Duodenal mucosa (tissue), 2 donors: ENCODE measurements at regions not wholly inside any gene's neighbourhood (a gene's known extent, or its start where the extent isn't known, plus 50 kb on each side); places are given as distances from the start of the nearest gene placed in this dataset.

Experiments
- H3K27ac ChIP-seq: one replicate; pipeline ENCODE4 v1.7.0; 2013; ENCODE audit warnings: low read depth, low read length
- H3K27me3 ChIP-seq, 2 donors: one replicate each; pipeline ENCODE4 v1.7.0; 2013; ENCODE audit warnings: low read length in 2 of 2, control low read depth in 1 of 2; ENCODE audit not compliant: insufficient read depth in 2 of 2, control insufficient read depth in 1 of 2
- H3K36me3 ChIP-seq, 2 donors: one replicate each; pipeline ENCODE4 v1.7.0; 2013; ENCODE audit warnings: low read length in 2 of 2, control low read depth in 1 of 2; ENCODE audit not compliant: insufficient read depth in 2 of 2, control insufficient read depth in 1 of 2
- H3K4me1 ChIP-seq, 2 donors: one replicate each; pipeline ENCODE4 v1.7.0; 2013; ENCODE audit warnings: low read length in 2 of 2, control low read depth in 1 of 2; ENCODE audit not compliant: insufficient read depth in 2 of 2, control insufficient read depth in 1 of 2
- H3K4me3 ChIP-seq, 2 donors: one replicate each; pipeline ENCODE4 v1.7.0; 2013; ENCODE audit warnings: low read length in 2 of 2, low read depth in 1 of 2
- H3K9ac ChIP-seq, 2 donors: one replicate each; pipeline ENCODE4 v1.7.0; 2013; ENCODE audit warnings: low read length in 2 of 2, low read depth in 1 of 2
- H3K9me3 ChIP-seq, 2 donors: one replicate each; pipeline ENCODE4 v1.7.0; 2013; ENCODE audit warnings: low read length in 2 of 2, control low read depth in 1 of 2; ENCODE audit not compliant: control insufficient read depth in 1 of 2

DNA sequence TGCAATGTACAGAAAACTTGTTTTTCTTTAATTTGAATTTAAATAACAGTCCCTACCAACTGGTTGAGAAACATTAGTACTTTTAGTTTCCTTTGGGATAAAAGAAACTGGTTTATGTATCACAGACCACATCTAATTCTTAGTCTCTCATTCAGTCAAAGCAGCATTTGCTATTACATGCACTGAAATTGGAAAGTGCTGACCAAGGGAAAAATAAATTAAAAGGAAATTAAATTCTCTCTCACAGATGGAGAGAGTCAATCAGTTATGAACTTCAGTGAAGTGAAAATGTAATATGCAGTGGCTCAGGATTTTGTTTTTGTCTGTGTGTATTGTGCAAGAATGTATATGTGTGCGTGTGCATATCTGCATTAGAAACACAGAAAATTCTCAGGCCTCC is 121.7 kb downstream of the TUSC1 start:
- Histone ChIP-seq H3K27ac (no peak overlapping the region), H3K27me3 (no peaks in the 10 kb centered on the region), H3K9ac (no peak overlapping the region), H3K9me3 (no peaks in the 10 kb centered on the region), H3K4me3 (no peak overlapping the region), H3K36me3 (no peaks in the 10 kb centered on the region), H3K4me1 (no peaks in the 10 kb centered on the region)

DNA sequence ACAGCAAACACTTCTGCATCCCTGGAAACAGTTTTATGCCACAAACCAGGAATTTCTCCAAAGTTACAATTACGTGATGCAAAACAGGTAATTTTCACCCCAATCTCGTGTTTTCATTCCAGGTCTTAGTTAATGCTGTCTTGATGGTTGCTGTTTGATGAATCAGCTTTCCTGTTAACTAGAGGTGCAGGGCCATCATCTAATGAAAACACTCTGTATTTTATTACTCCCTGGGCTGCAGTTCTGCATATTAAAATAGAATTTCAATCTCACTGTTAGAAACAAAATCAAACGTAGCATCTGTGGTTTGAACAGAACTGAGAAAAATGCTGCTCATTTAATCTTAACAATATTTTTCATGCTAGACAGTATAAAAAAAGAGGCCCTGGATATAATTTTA is 129.4 kb downstream of the TUSC1 start:
- Histone ChIP-seq H3K27ac (no peak overlapping the region), H3K4me3 (no peak overlapping the region), H3K27me3 (no peaks in the 10 kb centered on the region), H3K4me1 (no peaks in the 10 kb centered on the region), H3K9me3 (no peaks in the 10 kb centered on the region), H3K36me3 (no peaks in the 10 kb centered on the region), H3K9ac (no peak overlapping the region)

DNA sequence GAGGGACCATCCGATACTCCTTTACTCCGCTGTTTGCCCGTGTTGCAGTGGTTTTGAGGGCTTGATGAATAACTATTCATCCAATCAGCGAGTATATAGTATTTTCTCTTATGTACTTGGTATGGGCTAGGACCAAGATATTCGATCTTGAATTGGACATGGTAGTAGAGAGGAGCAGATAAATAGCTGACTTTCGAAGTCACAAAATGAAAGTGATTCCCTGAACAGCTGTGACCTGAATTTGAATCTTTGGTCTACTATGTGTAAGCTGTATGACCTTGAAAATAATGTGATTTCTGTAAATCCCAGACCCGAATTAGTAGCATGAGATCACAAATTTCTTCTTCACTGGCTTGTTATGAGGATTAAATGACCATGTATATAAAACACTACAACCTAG is 134.4 kb downstream of the TUSC1 start:
- Histone ChIP-seq H3K9ac (no peak overlapping the region), H3K4me1 (no peaks in the 10 kb centered on the region), H3K27ac (no peak overlapping the region), H3K36me3 (no peaks in the 10 kb centered on the region), H3K4me3 (no peak overlapping the region), H3K9me3 (no peaks in the 10 kb centered on the region), H3K27me3 (no peaks in the 10 kb centered on the region)

DNA sequence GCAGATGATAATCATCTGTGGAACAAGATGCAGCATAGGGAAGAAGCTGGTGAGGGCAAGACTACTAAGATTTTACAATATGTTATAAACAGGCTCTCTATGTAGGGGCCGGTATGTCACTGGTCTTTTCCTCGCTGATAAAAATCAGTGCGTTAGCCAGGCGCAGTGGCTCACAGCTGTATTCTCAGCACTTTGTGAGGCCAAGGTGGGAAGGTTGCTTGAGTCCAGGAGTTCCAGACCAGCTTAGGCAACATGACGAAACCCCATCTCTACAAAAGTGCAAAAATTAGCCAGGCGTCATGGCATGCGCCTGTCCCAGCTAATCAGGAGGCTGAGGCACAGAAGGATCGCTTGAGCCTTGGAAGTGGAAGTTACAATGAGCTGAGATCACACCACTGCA is 135.9 kb downstream of the TUSC1 start:
- Histone ChIP-seq H3K27me3 (no peaks in the 10 kb centered on the region), H3K9ac (no peak overlapping the region), H3K9me3 (no peaks in the 10 kb centered on the region), H3K36me3 (no peaks in the 10 kb centered on the region), H3K27ac (no peak overlapping the region), H3K4me3 (no peak overlapping the region), H3K4me1 (no peaks in the 10 kb centered on the region)

DNA sequence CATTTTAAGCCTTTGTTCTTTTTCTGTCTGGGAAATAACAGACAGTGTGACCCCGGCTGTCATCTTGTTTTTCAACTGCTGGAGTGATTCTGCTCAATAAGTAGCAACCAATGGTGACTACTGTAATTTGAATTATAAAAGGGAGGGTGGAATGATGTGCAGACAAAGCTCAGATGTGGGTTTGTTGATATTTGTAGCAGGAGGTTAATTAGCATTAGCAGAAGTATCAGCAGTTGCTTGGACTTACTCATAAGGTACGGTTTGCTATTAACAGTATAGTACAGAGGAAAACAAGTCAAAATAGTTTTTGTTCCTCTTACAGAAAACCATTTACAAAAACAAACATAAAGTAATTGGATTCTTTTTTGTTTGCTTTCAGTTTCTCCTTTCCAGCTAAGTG is 140.4 kb downstream of the TUSC1 start:
- Histone ChIP-seq H3K9me3 (no peaks in the 10 kb centered on the region), H3K4me3 (no peak overlapping the region), H3K36me3 (no peaks in the 10 kb centered on the region), H3K27me3 (no peaks in the 10 kb centered on the region), H3K9ac (no peak overlapping the region), H3K27ac (no peak overlapping the region), H3K4me1 (no peaks in the 10 kb centered on the region)

DNA sequence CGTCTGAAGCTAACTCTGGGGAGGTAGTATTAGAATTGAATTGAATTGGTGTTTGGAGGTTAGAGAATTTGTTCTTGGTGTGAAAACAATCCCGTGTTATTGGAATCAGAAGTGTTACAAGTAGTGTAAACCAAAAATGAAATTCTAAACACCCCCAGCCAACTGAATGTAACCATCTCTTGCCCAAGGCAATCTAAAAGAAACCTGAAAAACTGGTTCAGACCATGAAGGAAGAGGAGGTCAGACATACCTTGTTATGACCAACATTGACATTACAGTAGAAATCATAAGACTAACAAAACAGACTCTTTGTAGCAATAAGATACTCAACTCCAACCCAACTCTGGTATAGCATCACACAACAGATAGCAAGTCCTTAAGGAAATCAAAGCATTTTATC is 159.0 kb downstream of the TUSC1 start:
- H3K9ac ChIP-seq, result no peak overlapping the region
- no peaks in the 10 kb centered on the region for H3K27me3 ChIP-seq
- no peaks in the 10 kb centered on the region for H3K36me3 ChIP-seq
- no peak overlapping the region for H3K27ac ChIP-seq
- H3K4me3 ChIP-seq, result no peak overlapping the region
- H3K9me3 ChIP-seq, result no peaks in the 10 kb centered on the region
- H3K4me1 ChIP-seq, result no peaks in the 10 kb centered on the region

DNA sequence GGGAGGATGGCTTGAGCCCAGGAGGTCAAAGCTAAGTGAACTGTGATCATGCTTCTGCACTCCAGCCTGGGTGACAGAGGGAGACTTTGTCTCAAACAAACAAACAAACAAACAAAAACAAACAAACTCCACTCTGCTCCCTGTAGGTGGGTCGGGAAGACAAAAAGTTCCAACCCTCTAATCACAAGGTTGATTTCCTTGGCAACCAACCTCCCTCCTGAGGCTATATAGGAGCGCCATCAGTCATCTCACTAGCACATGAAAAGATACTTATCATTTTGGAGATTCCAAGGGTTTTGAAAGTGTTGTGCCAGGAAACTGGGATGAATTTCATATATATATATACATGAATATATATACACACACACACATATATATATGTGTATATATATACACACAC is 160.5 kb downstream of the TUSC1 start:
- Histone ChIP-seq H3K4me1 (no peaks in the 10 kb centered on the region), H3K9me3 (no peaks in the 10 kb centered on the region), H3K36me3 (no peaks in the 10 kb centered on the region), H3K27ac (no peak overlapping the region), H3K9ac (no peak overlapping the region), H3K4me3 (no peak overlapping the region), H3K27me3 (no peaks in the 10 kb centered on the region)

DNA sequence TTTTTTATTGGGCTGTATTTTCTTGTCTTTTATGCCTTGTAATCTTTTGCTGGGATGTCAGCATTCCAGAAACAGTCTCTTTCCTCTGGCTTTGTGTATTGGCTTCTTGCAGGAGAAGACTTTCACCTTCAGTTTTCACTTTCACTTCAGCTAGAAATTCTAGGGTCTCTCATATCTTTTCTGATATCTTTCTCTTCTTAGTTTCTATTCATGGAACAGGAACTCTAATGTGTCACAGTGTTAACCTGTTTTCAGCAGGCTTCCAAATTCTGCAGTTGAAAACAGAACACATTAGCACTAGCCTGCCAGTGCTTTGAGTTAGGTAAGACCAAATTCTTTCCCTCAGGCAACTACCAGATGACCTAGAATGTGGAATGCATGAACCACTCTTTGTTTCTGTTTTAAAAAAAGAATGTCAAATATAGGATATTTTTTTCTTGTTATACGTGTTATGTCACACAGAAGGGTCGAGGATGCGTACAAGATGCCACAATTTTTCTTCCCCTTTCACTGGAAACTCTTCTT is 164.7 kb downstream of the TUSC1 start:
- H3K27ac ChIP-seq, result no peak overlapping the region
- H3K4me1 ChIP-seq, result no peaks in the 10 kb centered on the region
- no peaks in the 10 kb centered on the region for H3K36me3 ChIP-seq
- H3K4me3 ChIP-seq, result no peak overlapping the region
- no peaks in the 10 kb centered on the region for H3K9me3 ChIP-seq
- no peaks in the 10 kb centered on the region for H3K27me3 ChIP-seq
- H3K9ac ChIP-seq, result no peak overlapping the region

DNA sequence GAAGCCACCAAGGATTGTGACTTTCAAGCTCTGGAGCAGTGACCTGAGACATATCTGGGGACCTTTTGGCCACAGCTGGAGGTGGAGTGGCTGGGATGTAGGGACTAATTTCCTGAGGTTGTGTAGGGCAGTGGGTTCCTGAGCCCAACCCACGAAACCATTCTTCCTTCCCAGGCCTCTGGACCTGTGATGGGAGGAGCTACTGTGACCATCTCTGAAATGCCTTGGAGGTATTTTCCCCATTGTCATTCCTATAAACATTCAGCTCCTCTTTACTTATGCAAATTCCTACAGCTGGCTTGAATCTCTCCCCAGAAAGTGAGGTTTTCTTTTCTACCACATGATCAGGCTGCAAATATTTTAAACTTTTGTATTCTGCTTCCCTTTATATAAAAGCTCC is 172.6 kb downstream of the TUSC1 start:
- Histone ChIP-seq H3K4me3 (no peak overlapping the region), H3K4me1 (no peaks in the 10 kb centered on the region), H3K36me3 (no peaks in the 10 kb centered on the region), H3K27me3 (no peaks in the 10 kb centered on the region), H3K9me3 (peaks cover 5 to 21% of the 10 kb centered on the region in 2 donors), H3K27ac (no peak overlapping the region), H3K9ac (no peak overlapping the region)

DNA sequence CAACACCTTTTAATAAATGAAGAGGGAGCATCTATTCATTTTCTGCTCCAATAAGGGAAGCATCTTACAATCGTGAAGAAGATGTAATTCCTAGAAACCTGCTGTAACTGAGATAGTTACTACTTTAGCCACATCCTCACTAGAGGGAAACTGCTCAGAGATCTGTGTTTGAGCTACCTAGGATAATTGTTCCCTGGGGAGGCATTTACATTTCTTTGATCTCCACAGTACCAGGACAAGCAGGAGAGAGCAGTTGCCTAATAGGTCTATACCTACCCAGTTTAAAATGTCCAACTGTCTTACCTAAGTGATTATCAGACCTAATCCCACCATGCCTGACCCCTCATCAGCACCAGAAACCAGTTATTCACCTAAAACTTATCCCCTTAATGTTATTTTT is 196.9 kb downstream of the TUSC1 start:
- H3K4me3 ChIP-seq, result no peak overlapping the region
- H3K4me1 ChIP-seq, result no peaks in the 10 kb centered on the region

DNA sequence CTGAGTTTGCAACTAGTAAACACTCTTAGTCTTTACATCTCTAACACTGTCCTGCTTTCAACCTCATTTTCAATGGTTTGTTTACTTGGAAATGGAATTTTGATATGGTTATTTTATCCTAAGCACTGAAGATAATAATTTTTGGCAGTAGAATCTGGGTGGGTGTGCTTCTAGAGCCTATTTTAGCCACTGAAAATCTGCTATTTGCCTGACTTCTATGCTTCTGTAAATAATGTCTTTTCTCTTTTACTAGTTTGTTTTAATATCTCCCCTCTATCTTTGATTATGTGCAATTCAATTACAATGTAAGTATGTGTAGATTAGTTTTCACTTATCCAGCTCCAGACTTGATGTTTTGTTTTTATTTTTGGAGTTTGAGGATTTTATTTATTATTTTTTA is 197.5 kb downstream of the TUSC1 start:
- Histone ChIP-seq H3K4me1 (no peaks in the 10 kb centered on the region), H3K4me3 (no peak overlapping the region), H3K36me3 (no peaks in the 10 kb centered on the region), H3K27me3 (no peaks in the 10 kb centered on the region), H3K9ac (no peak overlapping the region), H3K27ac (no peak overlapping the region), H3K9me3 (no peaks in the 10 kb centered on the region)

More for the DNA sequence above, 196.9 kb downstream of the TUSC1 start:
- H3K9ac ChIP-seq, result no peak overlapping the region
- H3K27ac ChIP-seq, result no peak overlapping the region
- no peaks in the 10 kb centered on the region for H3K9me3 ChIP-seq
- H3K27me3 ChIP-seq, result no peaks in the 10 kb centered on the region
- H3K36me3 ChIP-seq, result no peaks in the 10 kb centered on the region
